OCI-M1 (cell line): ENCODE measurements at regions not wholly inside any gene's neighbourhood (a gene's known extent, or its start where the extent isn't known, plus 50 kb on each side); places are given as distances from the start of the nearest gene placed in this dataset.
A peak's percentile ranks its signal among the peaks of the same experiment; 100 is the strongest.

ENCODE experiments used
- DNase-seq: peaks from one replicate; lab custom pipeline; 2025; lab: John Stamatoyannopoulos, UW

DNA sequence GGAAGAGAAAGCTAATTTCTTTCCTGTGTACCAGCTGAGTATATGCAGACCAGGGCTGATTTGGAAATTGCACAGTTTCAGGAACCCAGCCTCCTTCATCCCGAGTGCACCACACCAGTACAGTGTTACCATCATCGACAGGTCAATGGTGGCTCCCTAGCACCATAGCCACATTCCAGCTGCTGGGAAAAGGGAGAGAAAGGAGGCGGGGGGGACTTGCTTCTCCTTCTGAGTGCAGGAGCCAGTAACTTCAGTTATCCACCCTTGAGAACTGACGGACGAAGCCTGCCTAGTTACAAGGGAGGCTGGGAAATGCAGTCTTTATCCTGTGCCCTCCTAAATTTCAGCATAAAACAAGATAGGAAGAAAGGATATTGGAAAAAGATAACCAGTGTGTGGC, 129.7 kb upstream of the PRICKLE2 start:
- DNase-seq: no peak

DNA sequence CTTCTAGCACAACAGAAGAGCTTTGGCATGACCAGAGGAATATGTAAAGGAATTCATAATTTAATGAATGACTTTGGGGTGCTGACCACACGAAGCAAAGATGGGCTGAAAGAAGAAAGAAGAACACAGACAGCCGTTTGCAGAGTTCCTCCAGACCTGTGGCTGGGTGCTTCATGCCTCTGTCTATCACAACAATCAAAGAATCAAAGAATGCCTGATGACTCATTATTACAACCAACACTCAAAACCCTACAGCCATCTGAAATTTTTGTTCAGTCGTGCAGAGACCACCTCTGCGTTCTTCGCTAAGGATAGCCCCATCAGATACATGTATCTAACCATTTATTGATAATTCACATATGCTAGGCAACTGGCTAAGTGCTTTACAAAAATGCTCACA, 129.0 kb upstream of the PRICKLE2 start:
- DNase-seq: no peak

DNA sequence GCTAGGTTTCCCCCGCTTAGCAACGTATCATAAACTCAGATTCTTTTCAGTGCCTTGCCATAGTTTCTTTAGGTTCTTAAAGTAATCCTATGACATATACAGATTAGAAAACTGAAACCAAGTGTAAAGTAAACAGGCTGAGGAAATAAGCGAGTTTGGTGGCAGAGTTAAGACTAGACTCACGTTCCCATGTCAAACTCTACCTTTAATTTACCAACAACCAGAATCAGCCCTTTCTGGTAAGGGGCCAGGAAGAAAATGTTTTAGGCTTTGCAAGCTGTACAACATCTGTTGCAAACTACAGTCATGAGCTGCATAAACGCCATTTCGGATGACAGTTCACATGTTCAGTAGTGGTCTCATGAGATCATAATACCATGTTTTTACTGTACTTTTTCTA, 128.0 kb upstream of the PRICKLE2 start:
- no peak for DNase-seq

DNA sequence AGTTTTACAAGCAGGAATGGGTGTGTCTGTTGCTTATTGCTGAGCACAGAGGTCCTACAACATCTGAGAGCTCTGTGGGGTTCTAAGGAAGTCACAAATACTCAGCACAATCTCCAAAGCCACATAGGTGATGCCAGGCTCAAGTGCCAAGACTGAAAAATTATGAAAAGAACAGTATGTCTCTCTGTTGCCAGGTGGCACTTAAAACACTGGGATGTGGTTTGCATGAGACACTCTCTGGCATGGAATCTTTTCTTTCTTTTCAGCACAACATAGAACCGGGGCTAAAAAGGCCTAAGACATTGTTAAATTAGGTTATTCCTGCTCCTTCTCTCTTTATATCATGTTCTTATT, 127.3 kb upstream of the PRICKLE2 start:
- DNase-seq: no peak

DNA sequence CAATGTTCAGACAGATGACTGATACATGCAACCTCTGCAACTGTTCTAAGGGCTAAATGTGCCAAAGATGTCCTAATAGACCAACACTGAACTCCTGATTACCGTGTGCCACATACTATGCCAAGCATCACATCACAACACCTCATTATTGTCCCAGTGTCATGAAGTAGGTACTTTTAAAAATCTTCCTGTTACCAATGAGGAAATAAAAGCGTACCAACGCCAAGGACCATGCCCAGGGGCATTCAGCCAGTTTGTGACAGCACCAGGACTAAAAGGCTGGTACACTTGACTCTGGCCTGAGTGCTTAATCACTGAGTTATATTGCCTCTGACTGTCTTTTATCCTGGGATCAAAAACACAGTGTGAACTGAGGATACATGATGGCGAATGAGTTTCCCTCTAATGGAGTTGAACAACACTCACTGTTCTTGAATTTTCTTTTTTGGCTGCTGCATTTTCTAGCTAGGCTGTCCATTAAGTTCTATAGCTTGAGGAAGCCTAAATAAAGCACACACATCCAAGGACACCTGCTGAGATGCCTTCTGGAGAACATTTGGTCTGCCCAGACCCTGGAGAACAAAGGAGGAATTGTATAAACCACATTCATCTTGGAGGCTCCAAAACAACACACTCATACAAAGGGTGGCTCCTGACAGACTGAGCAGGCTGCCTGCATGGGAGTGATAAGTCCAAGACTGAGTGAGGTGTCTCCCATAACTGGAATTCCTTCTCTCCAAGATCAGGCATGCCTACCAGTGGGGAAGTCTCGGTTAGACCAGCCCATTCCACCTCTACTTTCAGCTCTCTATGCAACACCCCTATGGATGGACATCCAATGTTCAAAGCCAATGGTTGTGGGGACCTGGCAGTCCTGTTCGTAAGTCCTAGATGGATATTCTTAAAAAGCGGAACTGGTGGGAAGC, 126.7 kb upstream of the PRICKLE2 start:
- DNase-seq: no peak

DNA sequence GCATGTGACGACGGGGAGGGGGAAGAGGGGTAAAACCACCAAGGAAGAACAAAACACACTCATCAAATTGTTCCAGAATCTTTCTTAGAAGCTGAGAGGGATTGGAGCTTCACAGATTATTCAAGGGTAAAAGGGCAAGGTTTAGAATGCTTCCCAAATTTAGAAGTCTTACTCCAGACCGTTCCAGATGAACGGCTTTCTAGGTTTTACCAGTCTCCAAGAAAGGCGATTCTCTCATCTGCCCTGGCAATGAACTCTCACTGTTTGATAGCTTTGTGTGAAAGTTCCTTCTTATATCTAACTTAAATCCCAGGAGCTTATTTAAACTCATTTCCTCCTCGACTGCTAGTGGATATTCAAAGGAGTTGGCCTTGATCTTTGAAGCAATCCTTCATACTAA, 124.3 kb upstream of the PRICKLE2 start:
- no peak for DNase-seq

DNA sequence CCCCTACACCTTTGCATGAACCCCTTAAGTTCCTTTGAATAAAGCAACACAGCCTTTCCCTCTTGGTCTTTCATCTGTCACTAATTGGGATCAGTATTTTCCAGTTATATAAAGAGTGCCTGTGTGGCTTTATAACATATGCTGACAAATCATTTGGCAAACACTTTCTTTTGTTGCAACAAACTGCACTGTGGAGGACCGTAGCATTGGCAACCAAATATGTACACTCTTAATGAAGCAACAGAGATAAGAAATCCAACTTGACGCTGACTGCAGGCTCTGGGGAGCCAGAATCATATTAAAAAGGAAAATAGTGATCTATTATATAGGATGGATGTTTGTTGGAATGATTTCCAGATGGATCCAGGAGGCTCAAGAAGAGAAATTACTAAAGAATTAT, 120.1 kb upstream of the PRICKLE2 start:
- DNase-seq: no peak

DNA sequence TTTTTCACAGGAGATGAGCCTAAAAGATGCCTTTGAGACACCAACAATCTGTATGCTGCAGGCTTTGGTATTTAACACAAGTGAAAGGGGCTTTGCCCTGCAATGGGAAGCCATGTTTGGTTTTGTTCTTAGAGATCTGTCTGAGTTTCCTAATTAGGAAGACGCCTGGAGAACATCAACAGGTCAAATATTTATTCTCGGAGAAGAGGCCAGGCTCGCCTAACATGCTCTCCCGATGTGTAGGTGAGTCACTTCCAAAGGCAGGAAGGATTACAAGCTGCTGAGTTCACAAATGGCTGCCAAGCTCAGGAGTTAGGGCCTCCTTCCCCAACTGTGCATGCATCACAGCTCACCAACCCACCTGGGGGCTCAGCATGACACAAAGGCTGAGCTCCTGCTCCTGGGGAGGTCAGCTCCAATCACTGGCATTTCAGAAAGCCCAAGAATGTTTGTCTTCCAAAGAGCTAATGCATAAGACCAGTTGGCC, 119.5 kb upstream of the PRICKLE2 start:
- DNase-seq: no peak

DNA sequence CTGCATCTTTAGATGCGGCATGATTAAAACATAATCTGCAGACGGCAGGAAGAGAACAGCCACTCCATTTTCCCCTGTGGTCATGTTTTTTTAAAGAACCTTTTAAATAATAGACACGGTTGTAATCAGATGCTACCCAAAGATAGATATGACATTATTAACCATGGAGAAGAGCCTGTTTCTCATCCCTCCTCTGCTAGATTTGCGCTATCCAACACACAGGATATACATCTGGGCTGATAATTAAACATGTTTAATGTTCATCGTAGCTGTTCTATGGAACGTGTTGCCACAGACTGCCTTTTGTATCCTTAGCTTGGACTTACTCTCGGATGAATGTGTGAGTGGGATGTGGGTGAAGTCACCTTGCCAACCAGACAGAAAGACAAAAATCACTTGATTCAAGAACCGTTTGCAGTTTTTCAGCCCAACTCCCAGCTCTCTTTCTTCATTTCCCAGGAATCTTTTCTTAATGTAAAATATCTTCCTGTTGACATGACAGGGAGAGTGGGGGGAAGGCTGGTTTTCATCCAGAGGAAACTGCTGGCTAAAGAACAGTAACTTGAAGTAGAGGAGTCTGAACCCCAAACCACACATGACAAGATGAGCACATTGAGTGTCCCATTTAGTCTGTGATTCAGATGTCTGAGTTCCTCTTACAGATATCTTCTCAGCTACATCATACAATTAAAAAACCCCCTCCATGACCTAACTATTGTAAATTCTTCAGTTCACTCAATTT, 118.6 kb upstream of the PRICKLE2 start:
- no peak for DNase-seq

DNA sequence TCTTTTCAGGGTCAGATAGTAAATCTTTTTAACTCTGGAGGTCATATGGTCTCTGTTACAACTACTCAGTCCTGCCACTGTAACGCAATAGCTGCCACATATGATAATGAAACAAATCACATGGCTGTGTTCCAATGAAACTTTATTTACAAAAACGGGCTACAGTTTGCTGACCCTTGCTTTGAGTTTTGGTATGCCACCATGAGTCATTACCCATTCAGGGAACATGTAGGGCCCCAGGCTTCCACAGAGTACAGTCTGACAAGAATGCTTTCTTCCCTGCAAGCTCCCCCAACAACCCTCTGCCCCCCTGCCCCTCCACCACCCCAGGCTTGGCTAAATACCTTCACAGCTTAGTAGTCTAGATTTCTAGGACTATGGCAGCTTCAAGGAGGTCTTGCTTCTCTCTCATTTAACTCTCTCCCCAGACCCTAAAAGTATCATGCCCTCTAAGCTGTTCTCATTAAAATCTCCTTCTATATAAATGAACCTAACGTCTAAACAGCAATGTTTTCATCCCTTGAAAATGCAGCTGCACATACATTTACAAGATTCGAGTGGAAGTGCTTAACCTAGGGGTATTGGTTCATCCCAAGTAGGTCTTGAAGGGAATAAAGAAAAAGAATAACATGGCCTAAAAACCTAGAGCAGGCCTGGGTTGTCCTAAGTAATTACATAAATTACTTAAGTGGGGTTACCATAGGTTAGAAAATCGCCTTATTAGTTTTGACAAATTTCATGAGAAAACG, 117.8 kb upstream of the PRICKLE2 start:
- DNase-seq: no peak

DNA sequence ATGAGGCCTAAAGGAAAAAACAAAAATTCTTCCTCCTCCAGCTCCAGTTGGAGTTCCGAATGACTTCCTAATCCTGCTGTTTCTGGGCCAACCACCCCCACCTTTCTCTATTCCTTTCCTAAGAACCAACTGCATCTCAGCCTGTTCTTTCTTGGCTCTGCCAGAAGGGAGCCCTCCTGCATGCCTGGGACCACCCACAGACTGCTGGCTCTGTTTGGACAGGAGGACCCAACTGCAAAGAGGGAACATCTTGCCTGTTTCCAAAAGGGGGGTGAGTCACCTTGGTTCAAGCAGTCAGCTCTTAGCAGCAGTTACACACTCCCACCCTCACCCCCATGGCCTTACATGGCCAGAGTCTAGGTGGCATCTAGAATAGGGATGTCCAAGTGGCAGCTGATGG, 116.0 kb upstream of the PRICKLE2 start:
- DNase-seq: no peak

DNA sequence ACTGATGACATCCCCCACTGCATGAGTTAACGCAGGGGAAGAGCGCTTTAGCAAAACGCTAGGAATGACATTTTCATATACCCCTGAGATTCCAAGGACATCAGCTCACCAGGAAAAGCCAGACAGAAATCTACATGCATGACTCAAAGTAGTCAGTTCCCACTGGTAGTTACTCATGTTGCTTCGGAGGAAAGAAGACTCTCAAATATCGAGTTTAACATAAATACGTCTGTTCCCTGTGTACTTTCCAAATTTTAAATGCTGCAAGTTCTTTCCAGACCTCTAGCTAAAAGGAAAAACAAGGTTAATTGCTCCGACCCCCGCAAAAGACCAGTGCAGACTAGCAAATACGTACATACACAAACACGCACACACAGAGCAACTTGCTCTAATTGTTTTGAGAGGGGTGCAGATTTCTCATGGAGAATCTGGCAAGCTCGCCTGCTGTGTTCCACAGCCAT, 115.4 kb upstream of the PRICKLE2 start:
- no peak for DNase-seq

DNA sequence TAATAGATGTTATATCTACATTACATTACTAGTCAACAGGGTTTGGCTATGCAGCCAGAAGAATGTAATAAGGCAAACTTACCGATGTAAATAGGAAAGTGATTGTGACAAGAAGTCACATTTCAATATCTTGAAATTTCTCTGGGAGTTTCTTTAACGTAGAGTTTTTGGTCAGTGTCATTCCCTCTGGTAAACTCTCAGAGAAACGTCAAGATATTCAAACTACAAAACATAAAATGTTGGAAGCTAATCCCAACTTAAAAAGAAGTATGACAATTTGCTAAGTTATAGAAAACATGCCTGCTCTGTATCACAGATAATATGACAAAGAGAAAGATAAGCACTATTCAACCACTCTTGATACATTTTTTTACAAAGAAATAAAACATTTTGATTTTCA, 111.2 kb upstream of the PRICKLE2 start:
- DNase-seq: no peak

DNA sequence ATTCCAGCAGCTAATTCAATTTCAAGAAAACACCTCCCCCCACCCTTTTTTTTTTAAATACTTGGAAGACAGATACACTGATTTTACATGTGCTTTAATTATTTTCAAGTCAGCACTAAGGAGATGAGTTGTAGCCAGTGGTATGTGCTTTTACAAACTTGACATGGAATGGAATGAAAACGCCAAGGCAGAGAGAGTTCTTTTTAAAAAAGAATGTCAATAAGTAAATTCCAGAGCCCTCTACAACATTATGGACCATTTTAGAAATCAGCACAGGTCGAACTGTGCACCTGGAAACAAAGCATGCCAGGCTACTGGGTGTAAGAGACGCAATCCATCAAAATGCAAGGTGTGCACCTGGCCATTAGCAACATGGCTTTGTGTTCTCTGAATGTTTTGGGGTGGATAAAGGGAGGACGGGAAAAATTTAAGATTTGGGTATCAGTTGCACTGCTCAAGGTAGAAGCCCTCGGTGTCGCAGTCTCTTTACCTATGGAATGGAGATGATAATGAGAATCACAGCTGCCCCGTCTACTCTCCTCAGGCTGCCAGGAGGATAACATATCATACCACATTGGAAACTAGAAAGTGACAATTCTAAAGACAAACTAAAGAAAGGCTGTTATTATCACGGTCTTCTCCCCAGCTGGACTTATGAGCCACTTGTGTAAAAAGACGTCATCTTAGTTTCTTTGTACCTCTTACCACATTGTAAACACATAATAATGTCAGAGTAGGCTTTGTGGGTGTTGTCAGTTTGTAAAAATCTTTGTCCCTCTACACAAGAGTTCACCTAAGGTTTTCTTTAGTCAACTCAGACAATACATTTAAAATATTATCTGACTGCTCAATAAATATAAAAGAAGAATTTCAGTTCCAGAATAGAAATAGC, 107.4 kb upstream of the PRICKLE2 start:
- no peak for DNase-seq

DNA sequence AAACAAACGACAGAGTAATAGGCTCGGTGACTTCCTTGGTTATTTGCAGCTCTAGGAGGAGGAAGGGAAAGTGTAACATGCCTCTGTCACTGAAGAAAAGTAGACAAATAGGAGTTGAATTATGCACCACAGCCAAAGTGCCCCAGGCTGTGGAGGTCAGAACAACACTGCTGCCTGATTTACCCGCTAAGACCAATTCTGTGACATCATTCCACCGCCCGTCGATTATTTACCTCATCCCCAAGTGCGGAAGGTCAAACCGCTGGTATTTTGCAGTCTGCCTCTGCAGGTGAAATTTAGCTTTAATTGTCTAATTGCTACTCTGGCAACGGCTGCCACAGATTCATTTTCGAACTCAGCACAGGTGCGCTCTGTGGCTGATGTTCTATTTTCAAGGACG, 106.3 kb upstream of the PRICKLE2 start:
- DNase-seq: no peak

DNA sequence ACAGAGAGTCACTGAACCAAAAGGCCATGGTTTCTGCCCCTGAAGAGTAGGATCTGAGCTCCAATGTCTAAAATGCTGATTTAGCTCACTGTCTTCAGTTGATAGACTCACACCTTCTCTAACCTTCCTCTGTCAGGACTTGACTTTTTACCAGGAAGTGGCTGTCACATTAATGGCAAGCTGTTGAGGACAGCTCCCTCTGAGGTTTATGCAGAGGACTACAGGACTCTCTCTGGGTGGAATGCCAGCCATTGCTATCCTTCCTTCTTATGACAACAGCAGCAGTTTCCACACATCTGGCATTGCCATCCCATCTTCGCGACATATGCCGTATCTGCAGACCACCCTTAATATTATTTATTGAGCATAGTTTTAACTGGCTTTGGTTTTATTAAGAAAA, 103.8 kb upstream of the PRICKLE2 start:
- DNase-seq: no peak

DNA sequence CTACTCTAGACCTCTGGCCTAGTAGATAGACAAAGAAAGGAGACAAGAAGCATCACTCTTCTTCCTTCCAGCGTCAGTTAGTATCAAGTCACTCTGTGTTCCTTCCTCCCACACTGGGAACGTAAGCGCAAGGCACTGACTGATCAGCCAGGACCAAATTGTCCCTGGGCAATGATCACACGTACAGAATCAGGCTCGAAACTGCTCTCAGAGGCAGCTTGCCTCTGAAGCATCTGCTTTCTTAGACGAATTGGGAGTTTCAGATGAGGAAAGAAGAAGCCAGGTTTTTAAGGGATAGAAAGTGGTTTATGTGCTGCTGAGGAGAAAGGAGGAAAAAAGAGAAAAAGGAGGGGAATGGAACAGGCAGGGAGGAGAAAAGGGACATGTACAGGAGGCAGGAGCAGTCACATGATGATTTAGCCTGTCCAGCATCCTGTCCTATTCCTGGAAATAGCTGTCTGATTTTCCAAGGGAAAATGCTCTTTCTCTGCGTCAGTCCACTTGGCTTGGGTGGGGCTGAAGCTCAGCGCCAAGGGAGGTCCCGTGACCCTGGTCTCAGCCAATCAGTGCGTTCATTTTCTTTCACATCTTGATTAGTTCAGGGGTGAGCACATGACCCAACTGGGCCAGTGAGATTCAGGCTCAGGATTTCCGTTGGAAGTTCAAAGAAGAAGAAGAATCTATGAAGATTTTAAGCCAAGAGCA, 102.0 kb upstream of the PRICKLE2 start:
- peak; percentile 1 for DNase-seq

DNA sequence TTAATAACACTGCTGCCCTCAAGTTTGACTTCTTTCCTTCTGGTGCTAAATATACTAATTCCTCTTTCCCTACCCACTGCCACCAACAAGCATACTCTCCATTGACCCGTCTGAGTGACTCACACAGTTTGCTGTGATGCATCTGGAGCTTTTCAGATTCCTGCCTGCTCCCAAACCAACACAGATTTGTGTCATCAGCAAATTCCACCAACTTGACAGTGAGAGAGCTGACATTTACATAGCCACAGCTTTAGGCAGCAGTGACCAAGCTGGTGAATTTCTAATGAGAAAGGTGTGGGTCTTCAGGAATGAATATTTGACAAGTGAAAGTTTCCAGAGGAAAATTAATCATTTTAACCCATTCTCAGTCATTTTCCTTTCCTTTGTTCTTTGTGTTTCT, 96.5 kb upstream of the PRICKLE2 start:
- no peak for DNase-seq

DNA sequence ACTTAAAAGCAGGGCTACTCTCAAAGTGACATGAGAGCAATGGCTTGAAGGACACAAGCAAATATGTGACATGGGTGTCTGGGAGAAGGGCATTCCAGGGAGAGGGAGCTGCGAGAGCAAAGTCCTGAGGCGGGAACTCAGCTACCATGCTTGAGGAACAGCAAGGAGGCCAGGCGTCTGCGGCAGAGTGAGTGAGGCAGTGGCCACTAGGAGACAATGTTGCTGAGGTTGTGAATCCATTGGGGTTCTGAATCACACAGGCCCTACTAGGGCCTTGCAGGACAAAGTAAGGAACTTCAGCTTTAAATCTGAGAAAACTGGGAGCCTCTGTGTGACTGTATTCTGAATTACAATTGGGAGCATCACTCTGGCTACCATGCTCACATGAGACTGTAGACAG, 94.1 kb upstream of the PRICKLE2 start:
- DNase-seq: no peak

DNA sequence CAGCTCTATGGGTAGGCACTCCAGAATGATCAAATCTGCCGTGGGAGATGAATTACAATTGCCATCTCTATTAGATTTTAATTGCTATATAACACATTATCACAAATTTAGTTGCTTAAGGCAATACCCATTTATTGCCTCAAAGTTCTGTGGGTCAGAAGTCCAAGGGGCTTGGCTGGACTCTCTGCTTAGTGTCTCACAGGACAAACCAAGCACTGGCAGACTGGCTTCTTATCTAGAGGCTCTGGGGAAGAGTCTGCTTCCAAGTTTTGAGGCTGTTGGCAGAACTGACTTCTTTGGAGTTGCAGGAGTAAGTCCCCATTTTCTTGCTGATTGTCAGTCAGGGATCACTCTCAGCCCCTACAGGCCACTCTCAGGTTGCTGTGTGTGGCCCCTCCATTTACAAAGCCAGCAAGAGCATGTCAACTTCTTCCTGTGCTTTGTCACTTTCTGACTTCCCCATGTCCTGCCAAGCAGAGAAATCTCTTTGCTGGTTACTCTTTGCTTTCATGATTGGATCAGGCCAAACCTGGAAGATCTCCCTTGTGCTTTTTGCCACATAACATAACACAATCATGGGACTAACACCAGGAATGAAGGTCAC, 93.5 kb upstream of the PRICKLE2 start:
- no peak for DNase-seq
